OCI-LY7 (cell line): ENCODE measurements at regions not wholly inside any gene's neighbourhood (a gene's known extent, or its start where the extent isn't known, plus 50 kb on each side); places are given as distances from the start of the nearest gene placed in this dataset.

Experiments
- BruUV-seq: library from RNA; stranded (reverse); fragments of 400-500 nt; replicated peaks from 2 replicates; lab custom pipeline; 2021; lab: Mats Ljungman, UMichigan
- CTCF ChIA-PET: fragments of 300-600 bp; sonication (Branson Sonifier 250); formaldehyde crosslinking; loops from one replicate; lab custom pipeline; 2022; ENCODE audit warnings: antibody characterized with exemption; ENCODE audit not compliant: unreplicated experiment; lab: Charles Lee
- POLR2A ChIA-PET: fragments of 300-600 bp; sonication (Branson Sonifier 250); formaldehyde crosslinking; loops from one replicate; lab custom pipeline; 2022; ENCODE audit warnings: antibody characterized with exemption; lab: Charles Lee
- DNase-seq: peaks from one replicate; pipeline ENCODE4 v3.0.0-alpha.2; 2015; ENCODE audit warnings: low spot score
- H2AFZ ChIP-seq: fragments of 200-600 bp; sonication (generic), shearing (Covaris generic); 2 replicates; pipeline ENCODE4 v1.6.1; 2014; ENCODE audit warnings: mild to moderate bottlenecking, antibody characterized with exemption, low read length, moderate library complexity
- H3K27ac ChIP-seq: fragments of 200-600 bp; sonication (generic); 2 replicates; pipeline ENCODE4 v1.5.1; 2014; ENCODE audit warnings: mixed run types, low read depth, mild to moderate bottlenecking, moderate library complexity, low read length, inconsistent platforms; ENCODE audit not compliant: poor library complexity, severe bottlenecking
- H3K36me3 ChIP-seq: fragments of 200-600 bp; sonication (generic); 2 replicates; pipeline ENCODE4 v1.6.1; 2014; ENCODE audit warnings: mild to moderate bottlenecking, antibody characterized with exemption, low read length, moderate library complexity, mixed read lengths; ENCODE audit not compliant: insufficient read depth
- H3K4me1 ChIP-seq: fragments of 200-600 bp; sonication (generic); 2 replicates; pipeline ENCODE4 v1.5.1; 2014; ENCODE audit warnings: mild to moderate bottlenecking, low read length; ENCODE audit not compliant: insufficient read depth, poor library complexity, severe bottlenecking
- H3K4me2 ChIP-seq: fragments of 200-600 bp; sonication (generic); 2 replicates; pipeline ENCODE4 v1.6.1; 2014; ENCODE audit warnings: mild to moderate bottlenecking, low read length
- H3K4me3 ChIP-seq: fragments of 200-600 bp; sonication (generic); 2 replicates; pipeline ENCODE4 v1.5.1; 2014; ENCODE audit warnings: mild to moderate bottlenecking, low read depth, low read length; ENCODE audit not compliant: poor library complexity, severe bottlenecking
- H3K79me2 ChIP-seq: fragments of 200-600 bp; sonication (generic); 2 replicates; pipeline ENCODE4 v1.6.1; 2016; ENCODE audit warnings: low read depth, mild to moderate bottlenecking, low read length, moderate library complexity, mixed read lengths; ENCODE audit not compliant: insufficient read depth
- H3K9me2 ChIP-seq: fragments of 200-600 bp; sonication (generic); 2 replicates; pipeline ENCODE4 v1.6.1; 2016; ENCODE audit warnings: mild to moderate bottlenecking, low read length, mixed read lengths; ENCODE audit not compliant: insufficient read depth
- H3K9me3 ChIP-seq: fragments of 200-600 bp; sonication (generic); 2 replicates; pipeline ENCODE4 v1.6.1; 2014; ENCODE audit warnings: mild to moderate bottlenecking, mixed run types, low read length, mixed read lengths
- H4K20me1 ChIP-seq: fragments of 200-600 bp; sonication (generic); 2 replicates; pipeline ENCODE4 v1.6.1; 2014; ENCODE audit warnings: mild to moderate bottlenecking, antibody characterized with exemption, low read length, moderate library complexity, mixed read lengths; ENCODE audit not compliant: insufficient read depth
- CTCF ChIP-seq: fragments of 200-600 bp; sonication (generic); conservative IDR thresholded peaks from 2 replicates; pipeline ENCODE4 v1.5.1; 2014; ENCODE audit warnings: mild to moderate bottlenecking, antibody characterized with exemption, low read length, moderate library complexity, mixed read lengths
- EZH2phosphoT487 ChIP-seq: fragments of 200-600 bp; sonication (generic); IDR thresholded peaks from 2 replicates; pipeline ENCODE4 v1.6.1; 2018; ENCODE audit warnings: low read depth, borderline replicate concordance, mild to moderate bottlenecking, mixed run types, antibody characterized with exemption, low read length, moderate library complexity, mixed read lengths
- intact Hi-C: fragments of 100-400 bp; cut with micrococcal nuclease; formaldehyde crosslinking; loops from one replicate; pipeline ENCODE4 v1.10.0; 2022; ENCODE audit not compliant: unreplicated experiment

- no peak overlapping the region for H2AFZ ChIP-seq
- no peaks in the 10 kb centered on the region for H3K9me2 ChIP-seq
- H4K20me1 ChIP-seq: no peaks in the 10 kb centered on the region
- no peak for TF ChIP-seq EZH2phosphoT487
- no peak for TF ChIP-seq CTCF
- ChIA-PET POLR2A (no interaction called here), CTCF (no interaction called here)
- no TSS peak for BruUV-seq
- H3K4me2 ChIP-seq: no peak overlapping the region
- H3K4me1 ChIP-seq: no peaks in the 10 kb centered on the region
- no peak for DNase-seq
- no peak overlapping the region for H3K4me3 ChIP-seq
- no peaks in the 10 kb centered on the region for H3K9me3 ChIP-seq
- no peaks in the 10 kb centered on the region for H3K79me2 ChIP-seq
- H3K36me3 ChIP-seq: no peaks in the 10 kb centered on the region
- intact Hi-C loops: no loop called here
- no peak overlapping the region for H3K27ac ChIP-seq
These were observed 352.5 kb downstream of the ENC1 start for GRCh38 chr5:74288038-74288437.

- Histone ChIP-seq H2AFZ (no peak overlapping the region), H3K27ac (no peak overlapping the region), H3K36me3 (no peaks in the 10 kb centered on the region), H3K79me2 (no peaks in the 10 kb centered on the region), H3K4me1 (no peaks in the 10 kb centered on the region), H3K9me3 (no peaks in the 10 kb centered on the region), H4K20me1 (no peaks in the 10 kb centered on the region), H3K9me2 (no peaks in the 10 kb centered on the region), H3K4me2 (no peak overlapping the region), H3K4me3 (no peak overlapping the region)
- TF ChIP-seq CTCF (no peak), EZH2phosphoT487 (no peak)
- POLR2A ChIA-PET: no interaction called here
- CTCF ChIA-PET: no interaction called here
- no TSS peak for BruUV-seq
- no peak for DNase-seq
- intact Hi-C loops: no loop called here
These were observed 353.5 kb downstream of the ENC1 start for GRCh38 chr5:74286734-74287695.

- BruUV-seq: no TSS peak
- no peaks in the 10 kb centered on the region for H4K20me1 ChIP-seq
- CTCF ChIA-PET: no interaction called here
These were observed 354.8 kb downstream of the ENC1 start for GRCh38 chr5:74285675-74286280.

More at GRCh38 chr5:74285675-74286280, 354.8 kb downstream of the ENC1 start:
- no peak overlapping the region for H3K27ac ChIP-seq
- no peaks in the 10 kb centered on the region for H3K9me2 ChIP-seq
- no peak overlapping the region for H2AFZ ChIP-seq
- no peaks in the 10 kb centered on the region for H3K79me2 ChIP-seq
- H3K36me3 ChIP-seq: no peaks in the 10 kb centered on the region
- no peak overlapping the region for H3K4me2 ChIP-seq
- no peak for TF ChIP-seq EZH2phosphoT487
- TF ChIP-seq CTCF: no peak
- no peaks in the 10 kb centered on the region for H3K4me1 ChIP-seq
- POLR2A ChIA-PET: interaction anchor here (0.8 kb wide), 1 partner anchor 12 kb away, joined by 5 read pairs; no protein-coding TSS in a partner anchor
- H3K9me3 ChIP-seq: no peaks in the 10 kb centered on the region
- DNase-seq: no peak
- no peak overlapping the region for H3K4me3 ChIP-seq
- intact Hi-C loops: no loop called here
